Vagina (tissue), 2 donors: ENCODE measurements at regions not wholly inside any gene's neighbourhood (a gene's known extent, or its start where the extent isn't known, plus 50 kb on each side); places are given as distances from the start of the nearest gene placed in this dataset.

Source experiments
- CTCF ChIP-seq, 3 experiments: fragments of 450-650 bp in 2 of 3; fragments of 200-600 bp in 1 of 3; sonication (generic) in 1 of 3; IDR thresholded peaks; one replicate each; pipeline ENCODE4 v1.5.1; 2017 to 2019; ENCODE audit warnings: antibody characterized with exemption in 3 of 3, mild to moderate bottlenecking in 2 of 3, moderate library complexity in 2 of 3
- POLR2A ChIP-seq, 2 donors: fragments of 450-650 bp; IDR thresholded peaks; one replicate each; pipeline ENCODE4 v1.6.1; 2017; ENCODE audit warnings: antibody characterized with exemption in 2 of 2, mild to moderate bottlenecking in 2 of 2, moderate library complexity in 2 of 2

GRCh38 chr4:142984871-142985585 is 138.9 kb upstream of the INPP4B start:
- TF ChIP-seq POLR2A (IDR thresholded peaks at IDR 0.05) (no peak), CTCF (IDR thresholded peaks at IDR 0.05) (no peak)
